Suppressor macrophage treated with lipopolysaccharide for 4 hours (primary cell): ENCODE measurements at regions not wholly inside any gene's neighbourhood (a gene's known extent, or its start where the extent isn't known, plus 50 kb on each side); places are given as distances from the start of the nearest gene placed in this dataset.
"Not testable (repeated sequence)": the region's sequence is repeated elsewhere in the genome, so short reads cannot be mapped to it uniquely, and the experiment has no call there.

Experiments used
- DNase-seq: peaks from one replicate; pipeline ENCODE4 v3.0.0-alpha.2; 2020

GRCh38 chr3:126292318-126293070 lies 64.7 kb downstream of the KLF15 start:
- DNase-seq = no peak

- DNase-seq = no peak
These were observed 65.7 kb downstream of the KLF15 start for GRCh38 chr3:126291537-126291936.

- no peak for DNase-seq
These were observed 66.1 kb downstream of the KLF15 start for GRCh38 chr3:126291061-126291460.

- no peak for DNase-seq
These were observed 66.9 kb downstream of the KLF15 start for GRCh38 chr3:126290325-126290724.

GRCh38 chr3:126289096-126289495 lies 68.1 kb downstream of the KLF15 start:
- no peak for DNase-seq

GRCh38 chr3:126288314-126288713 lies 68.9 kb downstream of the KLF15 start:
- no peak for DNase-seq

GRCh38 chr3:126287536-126288241 lies 69.5 kb downstream of the KLF15 start:
- DNase-seq = peak; percentile 9

GRCh38 chr3:126287171-126287535 lies 70.1 kb downstream of the KLF15 start:
- no peak for DNase-seq

GRCh38 chr3:126285369-126285768 lies 71.8 kb downstream of the KLF15 start:
- no peak for DNase-seq

GRCh38 chr3:126284258-126284904 lies 72.8 kb downstream of the KLF15 start:
- no peak for DNase-seq

GRCh38 chr3:126283651-126284050 lies 73.6 kb downstream of the KLF15 start:
- DNase-seq = not testable (repeated sequence)

GRCh38 chr3:126279853-126280252 lies 77.4 kb downstream of the KLF15 start:
- DNase-seq = no peak

- no peak for DNase-seq
These were observed 79.4 kb downstream of the KLF15 start for GRCh38 chr3:126277629-126278378.

- no peak for DNase-seq
These were observed 81.6 kb downstream of the KLF15 start for GRCh38 chr3:126275620-126275904.

GRCh38 chr3:126274735-126275619 lies 82.2 kb downstream of the KLF15 start:
- no peak for DNase-seq

GRCh38 chr3:126270145-126270811 lies 86.9 kb downstream of the KLF15 start:
- no peak for DNase-seq

GRCh38 chr3:126269354-126269753 lies 87.9 kb downstream of the KLF15 start:
- no peak for DNase-seq

GRCh38 chr3:126268866-126269265 lies 88.3 kb downstream of the KLF15 start:
- DNase-seq = no peak

- no peak for DNase-seq
These were observed 87.7 kb upstream of the ALDH1L1 start for GRCh38 chr3:126267976-126268615.

GRCh38 chr3:126267169-126267975 lies 87.0 kb upstream of the ALDH1L1 start:
- DNase-seq = peak; percentile 55

GRCh38 chr3:126266850-126267168 lies 86.4 kb upstream of the ALDH1L1 start:
- no peak for DNase-seq
